DMS153 treated with DMSO at 0.1 percent for 48 hours (cell line): ENCODE measurements at regions not wholly inside any gene's neighbourhood (a gene's known extent, or its start where the extent isn't known, plus 50 kb on each side); places are given as distances from the start of the nearest gene placed in this dataset.

Source experiments
- DNase-seq: peaks from one replicate; lab custom pipeline; 2025; ENCODE audit not compliant: unreplicated experiment; lab: John Stamatoyannopoulos, UW

DNA sequence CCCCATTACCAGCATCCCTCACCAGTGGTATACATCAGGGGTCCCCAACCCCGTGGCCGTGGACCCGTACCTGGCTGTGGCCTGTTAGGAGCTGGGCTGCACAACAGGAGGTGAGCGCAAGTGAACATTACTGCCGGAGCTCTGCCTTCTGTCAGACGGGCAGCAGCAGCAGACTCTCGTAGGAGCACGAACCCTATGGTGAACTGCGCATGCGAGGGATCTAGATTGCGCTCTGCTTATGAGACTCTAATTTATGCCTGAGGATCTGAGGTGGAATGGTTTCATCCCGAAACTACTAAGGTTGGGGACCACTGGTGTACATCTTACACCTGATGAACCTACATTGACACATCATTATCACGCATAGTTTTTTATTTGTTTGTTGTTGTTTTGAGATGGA lies 52.8 kb upstream of the DHX15 start:
- DNase-seq: no peak

DNA sequence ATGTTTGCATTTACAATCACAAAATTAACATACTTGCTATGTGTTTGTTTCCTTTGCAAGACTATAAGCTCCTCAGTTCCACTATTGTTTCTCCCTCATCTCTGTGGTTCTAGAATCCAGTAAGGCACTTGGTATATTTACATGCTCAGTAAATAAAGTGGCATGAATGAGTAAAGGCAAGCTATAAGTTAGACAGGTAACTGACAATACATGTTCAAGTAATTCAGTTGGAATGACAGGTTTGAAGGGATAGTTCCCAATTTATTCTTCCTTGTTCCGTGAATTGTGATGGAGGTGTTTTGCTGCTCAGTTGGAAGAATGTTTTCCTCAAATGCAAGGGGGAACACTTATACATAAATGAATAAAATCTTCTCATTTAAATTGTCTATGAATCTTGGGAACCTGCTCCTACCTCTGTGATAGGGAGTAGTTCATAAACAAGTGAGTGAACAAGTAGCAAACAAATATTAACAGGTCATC lies 54.1 kb upstream of the DHX15 start:
- DNase-seq: no peak

DNA sequence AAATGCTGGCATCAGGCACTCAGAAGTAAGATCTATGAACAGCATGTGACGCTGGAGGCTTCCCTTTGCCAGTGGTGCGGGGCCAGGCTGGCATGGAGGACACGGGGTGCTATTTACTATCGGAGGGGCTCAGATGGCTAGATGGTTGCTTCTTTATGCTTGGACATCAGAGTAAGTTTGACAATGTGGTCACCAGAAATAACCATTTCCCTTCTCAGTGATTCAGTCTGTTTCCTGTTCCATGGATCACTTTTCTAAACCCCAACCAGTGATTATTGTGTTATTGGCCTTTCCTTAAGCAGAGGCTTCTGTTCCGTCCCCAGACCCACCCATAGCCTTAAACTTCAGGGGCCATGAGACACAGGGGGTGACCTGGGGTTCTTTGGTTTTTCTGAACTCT lies 55.4 kb upstream of the DHX15 start:
- no peak for DNase-seq

DNA sequence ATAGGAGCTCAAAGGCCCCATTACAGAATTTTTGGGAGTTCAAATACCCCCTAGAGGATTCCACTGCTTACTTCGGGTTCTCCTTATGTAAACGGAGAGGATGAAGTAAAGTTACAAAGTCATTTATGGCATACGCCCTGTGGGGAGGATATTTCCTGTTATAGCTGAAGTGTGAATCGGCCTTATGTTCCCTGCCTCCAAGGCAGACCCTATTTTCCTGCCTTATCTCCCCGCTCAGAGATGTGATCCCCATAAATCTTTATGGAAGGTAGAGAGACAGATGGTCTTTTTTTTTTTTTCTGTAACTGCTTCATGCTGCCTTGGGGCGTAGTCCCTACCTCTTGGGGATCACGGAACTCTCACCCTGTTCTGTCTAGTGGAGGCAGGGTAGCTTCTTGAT lies 56.0 kb upstream of the DHX15 start:
- no peak for DNase-seq

DNA sequence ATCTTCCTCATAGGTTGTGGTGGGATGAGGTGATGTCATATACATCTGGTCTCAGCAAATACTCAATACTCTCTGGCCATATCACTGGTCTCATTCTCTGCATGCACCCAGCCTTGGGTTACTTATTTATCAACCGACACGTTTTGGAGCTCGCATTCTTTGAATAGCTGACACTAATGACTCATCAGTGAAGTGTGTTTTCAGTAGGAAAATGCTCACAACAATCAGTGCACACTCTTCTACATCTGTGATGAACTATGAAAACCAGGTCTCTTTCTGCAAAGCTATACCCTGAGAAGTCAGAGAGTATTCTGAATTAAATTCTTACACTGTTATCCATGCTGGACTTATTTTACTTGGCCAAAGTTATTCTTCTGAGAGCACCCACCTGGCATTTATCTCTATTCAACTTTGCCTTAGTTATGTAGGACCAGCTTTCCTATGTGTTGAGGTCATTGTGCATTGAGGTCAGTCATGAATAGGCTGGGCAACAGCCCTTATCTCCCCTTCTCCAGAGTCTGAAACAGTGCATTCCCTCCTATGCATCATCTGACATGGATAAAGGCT lies 58.7 kb upstream of the DHX15 start:
- DNase-seq: no peak

DNA sequence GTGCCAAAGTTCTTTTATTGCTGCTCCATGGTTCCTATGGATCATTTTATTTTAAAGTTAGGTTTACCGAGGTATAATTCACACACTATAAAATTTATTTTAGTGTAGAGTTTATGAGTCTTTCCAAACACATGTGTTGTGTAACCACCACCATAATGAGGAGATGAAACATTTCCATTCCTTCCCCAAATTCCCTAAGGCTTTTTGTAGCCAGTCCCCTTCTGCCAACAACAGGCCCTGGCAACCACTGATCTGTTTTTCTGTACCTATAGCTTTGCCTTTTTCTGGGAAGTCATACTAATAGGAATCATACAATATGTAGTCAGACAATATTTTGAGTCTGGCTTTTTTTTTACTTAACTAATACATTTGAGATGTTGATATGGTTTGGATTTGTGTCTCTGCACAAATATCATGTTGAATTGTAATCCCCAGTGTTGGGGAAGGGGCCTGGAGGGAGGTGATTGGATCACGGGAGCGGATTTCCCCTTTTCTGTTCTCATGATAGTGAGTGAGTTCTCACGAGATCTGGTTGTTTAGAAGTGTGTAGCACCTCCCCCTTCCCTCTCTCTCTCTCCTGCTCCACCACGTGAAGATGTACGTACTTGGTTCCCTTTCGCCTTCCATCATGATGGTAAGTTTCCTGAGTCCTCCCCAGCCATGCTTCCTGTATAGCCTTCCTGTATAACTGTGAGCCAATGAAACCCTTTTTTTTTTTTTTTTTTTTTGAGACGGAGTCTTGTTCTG lies 59.6 kb upstream of the DHX15 start:
- DNase-seq: no peak

DNA sequence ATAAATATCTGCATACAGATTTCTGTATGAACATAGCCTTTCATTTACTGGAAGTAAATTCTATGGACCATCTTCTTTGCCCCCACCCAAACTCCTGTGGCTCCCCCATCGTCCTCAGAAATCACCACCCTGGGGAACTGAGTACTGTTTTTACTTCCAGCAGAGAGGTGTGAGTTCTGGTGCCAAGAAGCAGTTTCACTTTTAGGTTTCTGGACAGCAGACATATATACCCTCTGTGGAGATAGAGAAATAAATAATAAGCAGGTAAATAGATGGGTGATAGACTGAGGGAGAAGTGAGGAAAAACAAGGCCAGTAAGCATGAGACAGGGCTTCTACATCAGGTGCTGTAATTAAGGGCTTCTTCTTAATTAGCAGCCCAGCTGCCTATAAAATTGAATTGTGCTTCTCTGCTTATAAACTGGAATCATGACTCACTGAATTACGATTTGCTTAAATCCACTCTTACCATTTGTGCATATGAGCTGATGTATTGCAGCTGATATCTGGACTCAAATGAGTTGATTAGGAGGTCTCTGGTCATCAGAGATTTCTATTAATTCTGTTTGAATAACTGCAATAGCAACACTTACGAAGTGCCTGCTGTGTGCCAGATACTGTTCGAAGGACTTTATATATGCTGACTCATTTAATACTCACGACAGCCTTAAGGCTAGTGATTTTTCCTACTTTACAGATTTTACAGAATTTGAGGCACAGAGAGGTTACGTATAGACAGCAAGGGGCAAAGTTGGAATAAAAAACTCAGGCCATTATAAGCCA lies 60.8 kb upstream of the DHX15 start:
- no peak for DNase-seq

DNA sequence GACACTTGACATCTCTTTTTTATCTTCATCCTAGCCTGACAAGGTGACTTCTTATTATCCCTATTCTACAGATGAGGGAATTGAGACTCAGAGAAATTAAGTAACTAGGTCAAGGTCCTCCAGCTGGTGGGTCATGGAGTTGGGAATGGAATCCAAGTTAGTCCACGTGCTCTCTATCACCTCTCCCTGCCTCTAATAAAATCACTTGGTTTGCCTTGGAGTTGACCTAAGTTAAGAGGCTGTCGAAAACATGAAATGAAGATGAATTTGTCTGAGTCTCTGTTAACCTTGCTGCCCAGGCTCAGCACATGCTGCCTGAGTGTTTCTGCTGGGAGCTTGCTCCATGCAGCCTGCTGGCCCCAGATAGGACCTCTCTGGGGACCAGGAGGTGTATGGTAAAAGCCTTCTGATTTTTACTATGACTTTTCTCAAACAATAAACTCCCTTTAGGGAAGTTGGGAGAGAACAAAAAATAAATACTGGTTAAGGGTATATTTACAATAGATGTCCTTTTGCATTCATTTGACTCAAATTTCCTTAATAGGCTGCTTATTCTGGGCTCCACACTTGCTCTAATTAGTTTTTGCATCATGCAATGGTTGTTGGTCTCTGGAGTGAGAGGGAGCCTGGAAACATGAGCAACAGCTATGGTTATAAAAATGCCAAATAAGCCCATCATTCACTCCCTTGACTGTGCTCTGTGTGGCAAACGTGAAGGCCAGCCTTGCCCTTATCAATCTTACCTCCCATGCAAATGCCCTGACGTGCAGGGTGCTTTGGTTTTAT lies 61.6 kb upstream of the DHX15 start:
- no peak for DNase-seq

DNA sequence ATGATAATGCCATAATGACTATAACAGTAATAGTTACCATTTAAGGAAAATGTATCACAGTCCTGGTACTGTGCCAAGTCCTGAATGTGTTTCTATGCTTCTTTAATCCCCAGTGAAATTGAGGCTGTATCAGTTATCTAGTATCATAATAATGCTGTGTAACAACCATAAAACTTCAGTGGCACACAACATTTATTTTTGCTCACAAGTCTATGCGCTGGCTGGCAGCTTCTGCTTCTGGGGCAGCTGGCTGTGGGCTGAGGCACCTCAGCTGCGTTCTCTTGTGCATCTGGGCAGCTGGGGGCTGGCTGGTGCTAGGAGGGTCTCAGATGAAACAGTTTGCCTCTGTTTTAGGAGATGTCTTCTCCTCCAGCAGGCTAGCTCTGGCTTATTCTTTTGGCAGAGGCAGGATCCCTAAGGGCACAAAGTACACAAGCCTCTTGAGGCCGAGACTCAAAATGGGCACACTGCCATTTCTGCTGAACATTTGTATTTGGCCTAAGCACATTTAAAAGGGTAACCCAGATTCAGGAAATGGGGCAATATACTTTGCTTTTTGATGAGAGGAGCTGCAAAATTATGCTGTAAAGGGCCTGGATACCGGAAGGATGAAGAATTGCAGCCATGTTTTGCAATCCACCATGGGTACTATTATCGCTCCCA lies 62.6 kb upstream of the DHX15 start:
- DNase-seq: no peak

DNA sequence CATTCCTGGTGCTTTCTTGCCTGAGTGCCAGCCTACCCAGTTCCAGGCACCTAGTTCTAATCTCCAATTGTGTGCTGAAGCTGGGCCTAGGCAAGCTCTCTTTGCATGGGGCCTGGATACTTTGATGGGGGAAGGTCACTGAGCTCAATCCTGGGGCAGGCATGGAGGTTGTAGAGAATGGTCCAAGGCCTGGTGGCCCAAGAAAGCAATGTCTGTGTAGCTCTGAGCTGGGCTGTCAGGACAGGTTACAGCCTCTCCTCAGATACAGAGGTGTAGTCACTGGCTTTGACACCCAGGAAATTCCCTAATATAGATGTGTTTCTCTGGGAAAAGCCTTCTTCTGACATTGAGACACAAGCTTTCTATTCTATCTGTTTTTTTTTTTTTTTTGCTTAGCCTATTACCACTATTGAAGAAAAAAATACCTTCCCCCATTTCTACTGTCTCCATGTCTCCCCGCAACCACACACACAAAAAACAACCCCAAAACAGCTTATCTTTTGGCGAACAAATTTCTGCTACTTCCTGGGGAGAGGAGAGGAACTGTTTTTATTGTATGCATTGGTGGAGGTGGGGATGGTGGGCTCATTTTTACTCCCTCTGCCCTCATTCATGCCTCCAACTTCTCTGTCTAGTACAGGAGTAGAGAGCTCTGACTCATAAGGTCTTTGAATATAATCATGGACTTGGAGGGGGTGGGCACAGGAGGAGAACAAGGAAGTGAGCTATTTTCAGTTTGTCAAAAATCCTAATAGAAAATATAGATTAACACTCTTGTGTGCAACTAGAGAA lies 66.7 kb upstream of the DHX15 start:
- DNase-seq: no peak

DNA sequence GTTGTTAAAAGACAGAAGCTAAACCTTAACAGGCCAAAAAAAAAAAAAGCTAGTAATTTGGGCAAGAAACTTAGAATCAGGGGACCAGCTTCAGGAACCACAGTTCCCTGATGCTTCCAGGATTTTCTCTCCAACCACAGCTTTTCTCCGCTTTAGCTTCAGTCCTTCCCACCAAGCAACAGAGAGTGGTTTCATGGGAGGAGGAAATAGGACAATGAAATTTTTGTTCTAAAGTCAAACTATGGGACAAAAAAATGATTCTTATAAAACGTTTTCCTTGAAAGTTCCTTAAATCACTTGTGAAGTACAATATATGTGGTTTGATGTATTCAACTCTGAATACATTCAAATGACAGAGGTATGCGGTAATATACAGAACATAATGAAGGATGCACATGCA lies 71.0 kb upstream of the DHX15 start:
- DNase-seq: no peak

DNA sequence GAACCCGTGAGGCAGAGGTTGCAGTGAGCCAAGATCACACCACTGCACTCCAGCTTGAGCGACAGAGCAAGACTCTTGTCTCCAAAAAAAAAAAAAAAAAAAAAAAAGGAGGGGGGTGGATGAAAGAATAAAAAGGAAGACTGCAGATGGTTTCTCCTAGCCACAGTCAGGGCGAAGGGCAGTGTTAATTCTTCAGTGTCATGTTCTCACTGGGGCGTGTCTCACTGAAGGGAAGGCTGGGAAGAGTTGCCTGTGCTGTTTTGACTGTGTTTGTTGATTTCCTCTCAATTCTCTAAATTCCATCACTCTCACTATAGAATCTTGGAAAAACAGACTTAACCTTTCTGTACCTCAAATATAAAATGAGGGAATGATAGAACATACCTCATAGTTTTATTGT lies 71.6 kb upstream of the DHX15 start:
- no peak for DNase-seq

DNA sequence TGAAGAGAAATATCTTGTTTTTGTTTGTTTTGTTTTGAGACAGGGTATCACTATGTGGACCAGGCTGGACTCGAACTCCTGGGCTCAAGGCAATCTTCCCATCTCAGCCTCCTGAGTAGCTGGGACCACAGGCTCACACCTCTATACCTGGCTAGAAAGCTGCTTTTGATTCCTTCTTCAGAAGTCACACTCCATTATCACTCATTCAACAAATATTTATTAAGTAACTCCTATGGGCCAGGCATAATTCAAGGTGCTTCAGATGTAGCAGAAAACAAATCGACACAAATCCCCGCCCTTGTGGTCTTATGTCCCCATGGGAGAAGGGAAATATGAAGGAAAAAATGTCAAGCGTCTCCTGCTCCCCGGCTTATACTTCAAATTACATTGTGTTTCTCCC lies 72.6 kb upstream of the DHX15 start:
- DNase-seq: no peak

DNA sequence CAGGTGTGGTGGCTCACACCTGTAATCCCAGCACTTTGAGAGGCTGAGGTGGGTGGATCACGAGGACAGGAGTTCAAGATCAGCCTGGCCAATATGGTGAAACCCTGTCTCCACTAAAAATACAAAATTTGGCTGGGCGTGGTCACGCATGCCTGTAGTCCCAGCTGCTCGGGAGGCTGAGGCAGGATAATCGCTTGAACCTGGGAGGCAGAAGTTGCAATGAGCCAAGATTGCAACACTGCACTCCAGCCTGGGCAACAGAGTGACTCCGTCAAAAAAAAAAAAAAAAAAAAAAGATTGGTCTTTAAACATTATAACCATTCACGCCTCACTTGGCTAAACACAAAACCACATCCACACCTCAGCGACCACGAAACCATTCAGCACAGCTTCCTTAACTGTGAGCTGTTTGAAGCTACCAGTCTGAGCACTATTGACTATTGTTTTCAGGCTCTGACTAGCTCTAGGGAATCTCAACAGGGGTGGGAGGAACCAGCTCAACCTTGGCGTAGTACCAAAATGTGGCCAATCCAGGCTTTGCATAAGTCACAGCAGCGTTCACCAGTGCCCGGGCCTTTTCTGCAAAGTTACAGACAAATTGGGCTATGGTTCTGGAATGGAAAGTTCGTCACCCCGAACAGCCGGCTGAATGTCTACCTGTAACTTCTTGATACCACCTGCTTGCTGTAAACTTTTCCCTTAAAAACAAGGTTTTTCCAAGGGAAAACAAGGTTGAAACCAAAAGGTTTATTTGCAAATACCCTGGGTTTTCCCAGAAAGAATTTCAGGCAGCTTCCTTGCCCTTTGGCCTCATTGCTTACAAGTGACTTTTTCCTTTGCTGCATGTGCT lies 73.6 kb upstream of the DHX15 start:
- DNase-seq: no peak

DNA sequence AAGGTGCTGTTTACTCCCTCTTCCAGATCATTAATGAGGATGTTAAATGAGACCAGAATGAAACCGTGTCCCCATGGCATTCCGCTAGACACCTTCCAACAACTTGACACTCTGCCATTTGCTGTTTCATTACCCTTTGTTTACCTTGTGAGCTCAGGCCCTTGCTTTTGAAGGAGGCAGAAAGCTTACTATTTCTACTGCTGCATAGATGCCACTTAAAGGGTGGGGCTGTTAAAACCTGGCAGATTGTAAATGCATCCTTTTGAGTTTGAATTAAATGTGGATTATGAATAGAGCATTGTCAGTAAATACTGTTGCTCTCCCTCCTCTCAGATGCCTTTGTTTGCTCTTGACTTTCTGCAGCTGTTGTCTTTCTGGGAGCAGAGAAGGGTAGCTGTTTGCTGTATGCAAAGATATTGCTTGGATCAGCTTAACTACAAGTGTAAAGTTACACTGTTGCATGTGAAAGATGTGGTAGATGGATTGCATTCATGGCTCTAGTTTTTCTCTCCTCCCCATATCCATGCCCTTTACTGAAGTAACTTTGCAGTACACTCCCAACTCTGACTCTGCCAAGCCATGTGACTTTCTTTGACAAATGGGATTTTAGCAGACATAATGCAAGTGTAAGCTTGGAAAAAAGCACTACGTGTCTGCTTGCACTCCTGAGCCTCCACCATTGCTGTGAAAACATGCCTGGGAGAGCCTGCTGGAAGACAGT lies 75.0 kb upstream of the DHX15 start:
- peak; percentile 13 for DNase-seq

DNA sequence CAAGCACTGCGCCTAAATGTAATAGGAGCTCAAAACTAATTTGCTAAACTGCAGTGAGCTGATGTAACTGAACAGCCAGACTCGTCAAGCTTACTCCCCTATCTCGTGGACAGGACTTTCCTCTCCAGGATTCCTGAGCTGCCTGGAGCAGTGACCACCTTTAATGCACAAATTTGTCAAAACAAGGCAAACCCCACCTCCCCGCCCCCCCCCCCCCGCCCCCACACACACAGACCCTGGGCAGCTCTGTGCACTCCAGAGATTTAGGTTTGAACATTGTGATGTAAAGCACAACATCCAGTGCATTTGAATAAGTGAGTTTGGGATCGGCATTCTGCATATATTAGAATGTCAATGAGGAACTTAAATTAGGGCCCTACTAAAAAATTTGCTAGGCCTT lies 77.7 kb upstream of the DHX15 start:
- no peak for DNase-seq

DNA sequence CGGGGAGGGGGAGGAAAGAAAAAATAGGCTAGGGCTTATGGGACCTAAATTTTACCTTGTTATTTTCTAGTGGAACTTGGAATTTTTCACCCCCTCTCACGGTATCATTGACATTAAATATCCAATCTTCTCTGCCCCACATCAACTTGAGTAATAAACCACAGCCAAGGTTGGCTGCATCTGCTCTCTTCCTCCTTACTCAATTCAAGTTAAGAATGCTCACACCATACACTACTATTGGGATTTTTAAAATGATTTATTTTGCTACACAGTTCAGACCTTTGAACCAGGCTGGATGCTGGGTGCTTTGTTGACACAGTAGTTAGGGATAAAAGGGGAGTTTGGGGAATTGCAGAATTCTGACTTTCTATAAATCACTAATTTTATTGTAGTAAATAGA lies 78.2 kb upstream of the DHX15 start:
- DNase-seq: no peak

DNA sequence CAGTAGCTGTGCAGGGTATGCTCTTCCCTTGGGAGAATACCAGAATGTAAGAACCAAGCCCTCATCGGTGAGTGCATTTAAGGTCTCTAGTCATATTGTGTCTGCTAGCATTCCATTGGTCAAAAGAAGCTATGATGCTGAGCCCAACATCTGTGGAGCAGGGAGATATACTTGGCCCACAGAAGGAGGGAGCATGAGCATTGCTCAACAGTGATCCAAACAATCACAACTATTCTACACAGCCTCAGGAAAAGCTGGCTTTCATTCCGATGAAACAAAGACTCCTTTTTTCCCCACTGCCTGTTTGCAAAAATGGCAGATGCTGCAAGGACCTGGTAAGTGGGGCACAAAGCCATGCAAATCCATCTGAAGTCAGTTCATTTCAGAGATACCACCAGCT lies 80.6 kb upstream of the DHX15 start:
- DNase-seq: no peak

DNA sequence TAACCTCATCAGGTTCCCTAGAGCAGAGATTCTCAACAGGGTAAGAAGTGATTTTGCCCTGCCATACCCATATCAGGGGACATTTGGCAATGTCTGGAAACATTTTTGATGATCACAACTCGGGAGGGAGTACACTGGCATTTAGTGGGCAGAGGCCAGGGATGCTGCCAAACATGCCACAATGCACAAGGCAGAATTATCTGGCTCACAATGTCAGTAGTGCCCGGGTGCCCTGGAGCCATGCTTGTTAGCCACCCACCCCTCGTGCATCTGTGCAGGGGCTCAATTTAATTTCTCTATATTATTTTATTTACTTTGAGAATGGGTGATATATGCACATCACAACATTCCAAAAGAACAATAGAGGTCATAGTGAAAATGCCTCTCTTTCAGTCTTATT lies 82.0 kb upstream of the DHX15 start:
- DNase-seq: no peak
